Endothelial cell (in vitro differentiated cells): ENCODE measurements at regions not wholly inside any gene's neighbourhood (a gene's known extent, or its start where the extent isn't known, plus 50 kb on each side); places are given as distances from the start of the nearest gene placed in this dataset.
"Not testable (repeated sequence)": the region's sequence is repeated elsewhere in the genome, so short reads cannot be mapped to it uniquely, and the experiment has no call there.

ENCODE experiments used
- DNase-seq: peaks from one replicate; pipeline ENCODE4 v3.0.0; 2021; ENCODE audit warnings: low spot score
- H3K27ac Mint-ChIP-seq: one replicate; pipeline ENCODE4 v1.8.0; 2021; ENCODE audit warnings: mixed read lengths, inconsistent platforms; ENCODE audit not compliant: unreplicated experiment
- H3K27me3 Mint-ChIP-seq: one replicate; pipeline ENCODE4 v1.8.0; 2021; ENCODE audit warnings: mild to moderate bottlenecking, moderate library complexity, mixed read lengths, inconsistent platforms; ENCODE audit not compliant: unreplicated experiment
- H3K36me3 Mint-ChIP-seq: one replicate; pipeline ENCODE4 v1.8.0; 2021; ENCODE audit warnings: mild to moderate bottlenecking, low read depth, mixed read lengths, inconsistent platforms; ENCODE audit not compliant: unreplicated experiment
- H3K4me1 Mint-ChIP-seq: one replicate; pipeline ENCODE4 v1.8.0; 2021; ENCODE audit warnings: mild to moderate bottlenecking, mixed read lengths, inconsistent platforms; ENCODE audit not compliant: unreplicated experiment
- H3K4me3 Mint-ChIP-seq: one replicate; pipeline ENCODE4 v1.8.0; 2021; ENCODE audit warnings: mild to moderate bottlenecking, mixed read lengths, inconsistent platforms; ENCODE audit not compliant: unreplicated experiment
- H3K9me3 Mint-ChIP-seq: one replicate; pipeline ENCODE4 v1.8.0; 2021; ENCODE audit warnings: mixed read lengths, inconsistent platforms; ENCODE audit not compliant: unreplicated experiment
- TF ChIP-seq, protein P1 (sequence below): fragments of 200-600 bp; sonication (generic); IDR thresholded peaks from one replicate; pipeline ENCODE4 v1.5.0; 2021; ENCODE audit warnings: antibody characterized with exemption; ENCODE audit not compliant: unreplicated experiment

GRCh38 chr4:17236686-17237085 lies 275.2 kb downstream of the QDPR start:
- no peaks in the 10 kb centered on the region for H3K9me3 Mint-ChIP-seq
- H3K4me1 Mint-ChIP-seq: peaks cover 4% of the 10 kb centered on the region
- peaks cover 1% of the 10 kb centered on the region for H3K27me3 Mint-ChIP-seq
- TF ChIP-seq, protein P1, sequence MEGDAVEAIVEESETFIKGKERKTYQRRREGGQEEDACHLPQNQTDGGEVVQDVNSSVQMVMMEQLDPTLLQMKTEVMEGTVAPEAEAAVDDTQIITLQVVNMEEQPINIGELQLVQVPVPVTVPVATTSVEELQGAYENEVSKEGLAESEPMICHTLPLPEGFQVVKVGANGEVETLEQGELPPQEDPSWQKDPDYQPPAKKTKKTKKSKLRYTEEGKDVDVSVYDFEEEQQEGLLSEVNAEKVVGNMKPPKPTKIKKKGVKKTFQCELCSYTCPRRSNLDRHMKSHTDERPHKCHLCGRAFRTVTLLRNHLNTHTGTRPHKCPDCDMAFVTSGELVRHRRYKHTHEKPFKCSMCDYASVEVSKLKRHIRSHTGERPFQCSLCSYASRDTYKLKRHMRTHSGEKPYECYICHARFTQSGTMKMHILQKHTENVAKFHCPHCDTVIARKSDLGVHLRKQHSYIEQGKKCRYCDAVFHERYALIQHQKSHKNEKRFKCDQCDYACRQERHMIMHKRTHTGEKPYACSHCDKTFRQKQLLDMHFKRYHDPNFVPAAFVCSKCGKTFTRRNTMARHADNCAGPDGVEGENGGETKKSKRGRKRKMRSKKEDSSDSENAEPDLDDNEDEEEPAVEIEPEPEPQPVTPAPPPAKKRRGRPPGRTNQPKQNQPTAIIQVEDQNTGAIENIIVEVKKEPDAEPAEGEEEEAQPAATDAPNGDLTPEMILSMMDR: no peak
- H3K36me3 Mint-ChIP-seq: no peaks in the 10 kb centered on the region
- H3K27ac Mint-ChIP-seq: no peak overlapping the region
- no peak overlapping the region for H3K4me3 Mint-ChIP-seq
- DNase-seq: no peak

DNA sequence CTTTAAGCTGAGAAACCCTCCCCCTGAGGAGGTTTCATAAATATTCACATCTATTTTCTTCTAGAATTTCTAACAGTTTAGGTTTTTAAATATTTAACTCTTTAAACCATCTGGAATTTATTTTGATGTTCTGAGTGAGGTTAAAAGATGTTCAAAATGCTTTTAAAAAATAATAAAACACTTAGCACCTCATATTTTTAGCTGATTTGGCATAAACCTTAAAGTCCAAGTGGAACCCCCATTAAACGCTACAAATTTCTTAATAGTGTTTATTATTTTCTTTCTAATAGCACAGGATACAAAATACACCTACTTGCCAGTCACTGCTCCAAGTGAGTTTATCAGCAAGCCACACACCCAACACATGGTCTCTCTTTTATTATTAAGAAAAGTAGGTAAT lies 277.2 kb downstream of the QDPR start:
- no peaks in the 10 kb centered on the region for H3K36me3 Mint-ChIP-seq
- peaks cover 13% of the 10 kb centered on the region for H3K4me1 Mint-ChIP-seq
- H3K27ac Mint-ChIP-seq: no peak overlapping the region
- no peak overlapping the region for H3K4me3 Mint-ChIP-seq
- TF ChIP-seq, protein P1: no peak
- no peak for DNase-seq
- H3K27me3 Mint-ChIP-seq: peaks cover 4% of the 10 kb centered on the region
- H3K9me3 Mint-ChIP-seq: no peaks in the 10 kb centered on the region

GRCh38 chr4:17232566-17233253 lies 279.2 kb downstream of the QDPR start:
- DNase-seq: no peak
- Mint-ChIP-seq H3K4me3 (no peak overlapping the region), H3K27ac (no peak overlapping the region)

DNA sequence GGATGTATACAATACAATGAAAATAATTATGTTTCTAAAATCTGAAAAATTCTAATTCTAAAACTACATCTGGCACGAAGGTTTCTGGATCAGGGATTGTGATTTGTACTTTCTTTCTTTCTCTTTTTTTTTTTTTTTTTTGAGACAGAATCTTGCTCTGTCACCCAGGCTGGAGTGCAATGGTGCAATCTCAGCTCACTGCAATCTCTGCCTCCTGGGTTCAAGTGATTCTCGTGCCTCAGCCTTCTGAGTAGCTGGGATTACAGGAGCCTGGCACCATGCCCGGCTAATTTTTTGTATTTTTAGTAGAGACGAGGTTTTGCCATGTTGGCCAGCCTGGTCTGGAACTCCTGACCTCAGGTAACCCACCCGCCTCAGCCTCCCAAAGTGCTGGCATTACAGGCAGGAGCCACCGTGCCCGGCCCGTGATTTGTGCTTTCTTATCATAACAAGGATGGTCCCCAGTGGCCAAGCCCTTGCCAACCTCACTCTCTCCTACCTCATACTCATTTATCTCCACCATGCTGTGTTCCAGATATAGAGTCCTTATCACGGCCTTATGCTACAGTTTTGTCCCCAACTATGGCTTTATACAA lies 279.9 kb downstream of the QDPR start:
- peaks cover 17% of the 10 kb centered on the region for H3K4me1 Mint-ChIP-seq
- H3K4me3 Mint-ChIP-seq, DNase-seq, H3K9me3 Mint-ChIP-seq, H3K27ac Mint-ChIP-seq, H3K27me3 Mint-ChIP-seq, H3K36me3 Mint-ChIP-seq: not testable (repeated sequence)

More at GRCh38 chr4:17232566-17233253, 279.2 kb downstream of the QDPR start:
- Mint-ChIP-seq H3K27me3 (peaks cover 4% of the 10 kb centered on the region), H3K36me3 (no peaks in the 10 kb centered on the region), H3K9me3 (no peaks in the 10 kb centered on the region), H3K4me1 (peaks cover 17% of the 10 kb centered on the region)
- TF ChIP-seq, protein P1: no peak

DNA sequence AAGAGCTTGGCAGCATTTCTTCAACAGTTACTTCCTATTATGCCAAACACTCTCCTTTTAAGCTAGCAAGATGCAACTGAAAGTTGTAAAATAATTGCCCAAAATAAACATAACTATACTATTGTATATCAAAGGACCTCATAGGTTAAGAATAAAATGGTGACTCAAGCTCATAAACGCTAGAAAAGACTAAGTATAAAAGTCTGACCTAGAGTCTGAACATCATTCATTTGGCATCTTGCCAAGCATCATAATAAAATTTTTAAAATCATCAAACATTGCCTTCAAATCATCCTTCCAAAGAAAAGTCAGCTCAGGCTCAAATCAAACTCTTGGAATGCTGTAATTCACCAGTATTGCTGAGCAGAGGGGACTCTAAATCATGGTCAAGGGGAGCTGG lies 281.2 kb downstream of the QDPR start:
- peaks cover 17% of the 10 kb centered on the region for H3K4me1 Mint-ChIP-seq
- TF ChIP-seq, protein P1: no peak
- H3K27ac Mint-ChIP-seq: no peak overlapping the region
- H3K27me3 Mint-ChIP-seq: peaks cover 4% of the 10 kb centered on the region
- no peaks in the 10 kb centered on the region for H3K9me3 Mint-ChIP-seq
- no peaks in the 10 kb centered on the region for H3K36me3 Mint-ChIP-seq
- no peak overlapping the region for H3K4me3 Mint-ChIP-seq
- DNase-seq: no peak
